ENCODE measurements at regions not wholly inside any gene's neighbourhood (a gene's known extent, or its start where the extent isn't known, plus 50 kb on each side); places are given as distances from the start of the nearest gene placed in this dataset.
"Not testable (repeated sequence)": the region's sequence is repeated elsewhere in the genome, so short reads cannot be mapped to it uniquely, and the experiment has no call there.

GRCh38 chr12:111242817-111243216 lies 126.1 kb downstream of the PHETA1 start:
- CTCF ChIA-PET; H3K4me3 Mint-ChIP-seq; H3K36me3 Mint-ChIP-seq (ENCODE audit: low read depth); H3K27ac Mint-ChIP-seq; DNase-seq; ATAC-seq; H3K27me3 Mint-ChIP-seq (ENCODE audit: low read depth); H3K4me1 Mint-ChIP-seq (ENCODE audit: low read depth); H3K9me3 Mint-ChIP-seq (ENCODE audit: insufficient read depth); POLR2A ChIA-PET: not testable (repeated sequence)

- no peak for ATAC-seq
- no peaks in the 10 kb centered on the region for H3K36me3 Mint-ChIP-seq (ENCODE audit: low read depth)
- no peak overlapping the region for H3K4me3 Mint-ChIP-seq
- no peaks in the 10 kb centered on the region for H3K4me1 Mint-ChIP-seq (ENCODE audit: low read depth)
- no peak for DNase-seq
- POLR2A ChIA-PET: no interaction called here
- H3K9me3 Mint-ChIP-seq (ENCODE audit: insufficient read depth): peaks cover 5% of the 10 kb centered on the region
- CTCF ChIA-PET: no interaction called here
- H3K27me3 Mint-ChIP-seq (ENCODE audit: low read depth): peaks cover 2% of the 10 kb centered on the region
- no peak overlapping the region for H3K27ac Mint-ChIP-seq
Observed at GRCh38 chr12:111242184-111242583, 126.7 kb downstream of the PHETA1 start.

GRCh38 chr12:111240374-111240773 lies 128.5 kb downstream of the PHETA1 start:
- Mint-ChIP-seq H3K27me3 (ENCODE audit: low read depth) (peaks cover 2% of the 10 kb centered on the region), H3K27ac (no peak overlapping the region), H3K4me1 (ENCODE audit: low read depth) (no peaks in the 10 kb centered on the region), H3K36me3 (ENCODE audit: low read depth) (no peaks in the 10 kb centered on the region), H3K9me3 (ENCODE audit: insufficient read depth) (peaks cover 5% of the 10 kb centered on the region), H3K4me3 (no peak overlapping the region)
- DNase-seq (no peak), ATAC-seq (no peak)
- ChIA-PET CTCF (no interaction called here), POLR2A (no interaction called here)

GRCh38 chr12:111239235-111239634 lies 129.7 kb downstream of the PHETA1 start:
- H3K4me3 Mint-ChIP-seq: no peak overlapping the region
- H3K27me3 Mint-ChIP-seq (ENCODE audit: low read depth): peaks cover 2% of the 10 kb centered on the region
- ATAC-seq: no peak
- H3K36me3 Mint-ChIP-seq (ENCODE audit: low read depth): no peaks in the 10 kb centered on the region
- peaks cover 2% of the 10 kb centered on the region for H3K4me1 Mint-ChIP-seq (ENCODE audit: low read depth)
- H3K27ac Mint-ChIP-seq: no peak overlapping the region
- ChIA-PET POLR2A (no interaction called here), CTCF (no interaction called here)
- DNase-seq: no peak
- peaks cover 5% of the 10 kb centered on the region for H3K9me3 Mint-ChIP-seq (ENCODE audit: insufficient read depth)

DNA sequence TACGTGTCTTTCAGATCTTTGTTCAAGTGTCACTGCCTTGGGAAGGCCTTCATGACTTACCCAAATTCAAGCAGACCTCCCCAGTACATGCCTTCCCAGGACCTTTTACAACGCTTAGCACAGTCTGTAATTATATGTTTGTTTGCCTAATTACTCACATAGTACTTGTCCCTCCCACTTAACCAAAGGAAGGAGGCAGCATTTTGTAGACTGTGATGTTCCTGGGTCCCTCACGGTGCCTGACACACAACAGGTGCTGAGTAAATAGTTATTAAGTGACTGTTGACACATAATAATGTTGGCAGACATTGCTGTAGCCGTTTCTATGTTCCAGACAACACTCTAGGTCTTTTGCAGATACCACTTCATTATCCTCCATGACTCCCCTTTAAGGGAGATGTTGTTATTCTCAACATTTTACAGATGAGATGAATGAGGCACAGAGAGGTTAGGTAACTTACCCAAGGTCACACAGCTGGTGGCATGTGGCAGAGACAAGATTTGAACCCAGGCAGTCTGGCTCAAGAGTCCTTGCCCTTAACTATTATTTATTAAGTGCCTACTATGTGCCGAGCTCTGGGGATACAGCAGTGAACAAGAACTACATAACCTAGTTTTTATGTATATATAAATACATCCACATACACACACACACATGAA lies 130.7 kb downstream of the PHETA1 start:
- ChIA-PET CTCF (no interaction called here), POLR2A (no interaction called here)
- DNase-seq (no peak), ATAC-seq (no peak)
- Mint-ChIP-seq H3K4me1 (ENCODE audit: low read depth) (peaks cover 2% of the 10 kb centered on the region), H3K27me3 (ENCODE audit: low read depth) (peaks cover 2% of the 10 kb centered on the region), H3K36me3 (ENCODE audit: low read depth) (no peaks in the 10 kb centered on the region), H3K27ac (no peak overlapping the region), H3K4me3 (no peak overlapping the region), H3K9me3 (ENCODE audit: insufficient read depth) (peaks cover 9% of the 10 kb centered on the region)

GRCh38 chr12:111234491-111234890 lies 134.4 kb downstream of the PHETA1 start:
- POLR2A ChIA-PET; H3K4me1 Mint-ChIP-seq (ENCODE audit: low read depth); DNase-seq; CTCF ChIA-PET; H3K36me3 Mint-ChIP-seq (ENCODE audit: low read depth); H3K27me3 Mint-ChIP-seq (ENCODE audit: low read depth); H3K9me3 Mint-ChIP-seq (ENCODE audit: insufficient read depth); ATAC-seq; H3K4me3 Mint-ChIP-seq; H3K27ac Mint-ChIP-seq: not testable (repeated sequence)

DNA sequence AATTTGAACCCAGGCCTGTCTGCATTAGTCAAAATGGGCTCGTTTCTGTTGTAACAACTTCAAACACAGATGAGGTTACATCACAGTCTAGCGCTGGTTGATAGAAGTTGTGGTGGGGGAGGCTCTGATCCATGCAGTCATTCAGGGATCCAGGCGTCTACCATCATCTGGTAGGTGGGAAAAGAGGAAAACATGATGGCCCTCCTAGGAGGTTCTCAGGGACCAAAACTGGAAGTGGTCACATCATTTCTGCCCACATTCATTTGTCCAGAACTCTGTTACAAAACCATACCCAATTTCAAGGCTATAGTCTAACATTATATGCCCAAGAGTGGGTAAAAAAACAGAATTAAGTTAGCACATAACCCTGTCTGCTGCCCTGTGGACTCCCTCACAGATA lies 135.1 kb downstream of the PHETA1 start:
- peaks cover 2% of the 10 kb centered on the region for H3K4me1 Mint-ChIP-seq (ENCODE audit: low read depth)
- POLR2A ChIA-PET: no interaction called here
- H3K27ac Mint-ChIP-seq: no peak overlapping the region
- peaks cover 2% of the 10 kb centered on the region for H3K27me3 Mint-ChIP-seq (ENCODE audit: low read depth)
- DNase-seq: no peak
- no peak overlapping the region for H3K4me3 Mint-ChIP-seq
- ATAC-seq: no peak
- H3K36me3 Mint-ChIP-seq (ENCODE audit: low read depth): no peaks in the 10 kb centered on the region
- CTCF ChIA-PET: no interaction called here
- peaks cover 4% of the 10 kb centered on the region for H3K9me3 Mint-ChIP-seq (ENCODE audit: insufficient read depth)

GRCh38 chr12:111230649-111231048 lies 138.2 kb downstream of the PHETA1 start:
- Mint-ChIP-seq H3K4me1 (ENCODE audit: low read depth) (peaks cover 2% of the 10 kb centered on the region), H3K4me3 (no peak overlapping the region), H3K27ac (no peak overlapping the region), H3K9me3 (ENCODE audit: insufficient read depth) (peaks cover 4% of the 10 kb centered on the region), H3K27me3 (ENCODE audit: low read depth) (peaks cover 2% of the 10 kb centered on the region), H3K36me3 (ENCODE audit: low read depth) (no peaks in the 10 kb centered on the region)
- DNase-seq: no peak
- POLR2A ChIA-PET: no interaction called here
- ATAC-seq: no peak
- CTCF ChIA-PET: no interaction called here

GRCh38 chr12:111228916-111229666 lies 139.8 kb downstream of the PHETA1 start:
- peaks cover 12% of the 10 kb centered on the region for H3K4me1 Mint-ChIP-seq (ENCODE audit: low read depth)
- H3K9me3 Mint-ChIP-seq (ENCODE audit: insufficient read depth): peaks cover 4% of the 10 kb centered on the region
- no peak overlapping the region for H3K4me3 Mint-ChIP-seq
- DNase-seq: no peak
- CTCF ChIA-PET: no interaction called here
- no peak overlapping the region for H3K27ac Mint-ChIP-seq
- no peak for ATAC-seq
- H3K27me3 Mint-ChIP-seq (ENCODE audit: low read depth): peaks cover 2% of the 10 kb centered on the region
- no peaks in the 10 kb centered on the region for H3K36me3 Mint-ChIP-seq (ENCODE audit: low read depth)
- POLR2A ChIA-PET: interaction anchor here (0.8 kb wide), 1 partner anchor 13 kb away, joined by 3 read pairs; no protein-coding TSS in a partner anchor

DNA sequence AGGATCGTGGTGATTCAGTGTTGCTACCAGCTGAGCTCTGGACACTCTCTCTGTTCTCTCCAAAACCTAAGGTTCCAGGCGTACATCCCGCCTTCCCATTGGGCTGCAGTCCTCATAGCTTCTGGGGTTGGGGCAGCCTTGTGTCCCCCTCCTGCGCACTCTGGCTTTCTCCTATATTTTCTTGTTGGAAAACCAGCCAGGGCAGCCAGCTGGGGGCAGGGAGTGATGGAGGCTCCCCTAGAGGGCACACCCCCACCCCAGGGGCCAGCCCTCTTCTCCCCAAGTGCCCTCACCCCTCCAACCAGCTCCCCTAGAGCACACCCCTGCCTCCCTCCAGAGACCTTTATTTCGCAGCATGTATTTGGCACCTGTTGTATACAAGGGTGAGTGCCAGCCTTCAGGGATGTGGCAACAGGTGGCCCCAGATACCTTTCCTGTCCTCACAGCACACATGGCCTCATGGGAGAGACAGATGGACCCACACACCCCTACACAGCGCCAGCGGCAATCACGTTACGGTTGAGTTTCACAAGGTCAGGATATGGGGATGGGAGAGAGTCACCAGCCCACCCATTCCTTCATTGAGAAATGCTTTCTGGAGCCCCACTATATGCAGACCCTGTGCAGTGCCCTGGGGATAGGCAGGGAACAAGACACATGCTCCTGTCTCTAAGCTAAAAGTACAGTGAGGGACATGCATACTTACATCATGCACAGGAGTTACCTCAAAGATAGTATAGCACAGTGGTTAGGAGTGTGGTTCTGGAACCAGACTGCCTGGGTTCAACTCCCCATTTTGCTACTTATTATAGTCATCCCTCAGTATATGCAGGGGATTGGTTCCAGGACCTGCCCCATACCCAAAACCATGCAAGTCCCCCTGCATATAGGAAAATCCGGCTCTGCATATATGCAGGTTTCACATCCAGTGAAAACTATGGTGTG lies 141.1 kb downstream of the PHETA1 start:
- POLR2A ChIA-PET: no interaction called here
- CTCF ChIA-PET: no interaction called here

DNA sequence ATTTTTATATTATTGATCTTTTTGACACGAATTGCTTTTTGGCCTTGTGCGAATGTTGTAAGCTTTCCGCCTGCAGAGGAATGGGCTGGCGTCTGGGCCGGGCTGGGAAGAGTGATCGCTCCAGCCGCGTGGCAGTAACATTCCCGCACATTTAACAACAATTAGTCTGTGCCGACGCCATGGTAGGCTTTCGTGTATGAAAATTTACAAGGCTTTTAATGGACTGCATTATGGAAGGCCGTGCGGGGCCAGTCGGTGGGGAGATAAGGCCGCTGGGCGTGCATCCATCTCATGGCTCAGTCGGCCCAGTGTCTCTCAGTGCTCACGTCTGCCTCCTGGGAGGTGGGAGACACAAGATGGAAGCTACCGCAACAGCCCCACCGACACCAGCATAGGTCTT lies 142.2 kb downstream of the PHETA1 start:
- Mint-ChIP-seq H3K36me3 (ENCODE audit: low read depth) (no peaks in the 10 kb centered on the region), H3K4me3 (no peak overlapping the region), H3K27me3 (ENCODE audit: low read depth) (peaks cover 2% of the 10 kb centered on the region), H3K27ac (no peak overlapping the region), H3K4me1 (ENCODE audit: low read depth) (peaks cover 15% of the 10 kb centered on the region), H3K9me3 (ENCODE audit: insufficient read depth) (no peaks in the 10 kb centered on the region)
- ATAC-seq (no peak), DNase-seq (no peak)
- ChIA-PET CTCF (interaction anchor here (0.6 kb wide), 1 partner anchor 93 kb away, joined by 3 read pairs; no protein-coding TSS in a partner anchor), POLR2A (no interaction called here)

More for the DNA sequence above, 141.1 kb downstream of the PHETA1 start:
- Mint-ChIP-seq H3K4me1 (ENCODE audit: low read depth) (peaks cover 15% of the 10 kb centered on the region), H3K4me3 (no peak overlapping the region), H3K27ac (no peak overlapping the region), H3K9me3 (ENCODE audit: insufficient read depth) (no peaks in the 10 kb centered on the region), H3K27me3 (ENCODE audit: low read depth) (peaks cover 2% of the 10 kb centered on the region), H3K36me3 (ENCODE audit: low read depth) (no peaks in the 10 kb centered on the region)
- no peak for ATAC-seq
- no peak for DNase-seq

GRCh38 chr12:111225307-111225706 lies 143.6 kb downstream of the PHETA1 start:
- ATAC-seq (no peak), DNase-seq (no peak)
- POLR2A ChIA-PET: no interaction called here
- CTCF ChIA-PET: interaction anchor here (1.0 kb wide), 1 partner anchor 11 kb away, joined by 4 read pairs; no protein-coding TSS in a partner anchor
- Mint-ChIP-seq H3K27me3 (ENCODE audit: low read depth) (no peaks in the 10 kb centered on the region), H3K9me3 (ENCODE audit: insufficient read depth) (no peaks in the 10 kb centered on the region), H3K27ac (no peak overlapping the region), H3K4me1 (ENCODE audit: low read depth) (peaks cover 15% of the 10 kb centered on the region), H3K4me3 (no peak overlapping the region), H3K36me3 (ENCODE audit: low read depth) (no peaks in the 10 kb centered on the region)
